ENCODE measurements at regions not wholly inside any gene's neighbourhood (a gene's known extent, or its start where the extent isn't known, plus 50 kb on each side); places are given as distances from the start of the nearest gene placed in this dataset.

DNA sequence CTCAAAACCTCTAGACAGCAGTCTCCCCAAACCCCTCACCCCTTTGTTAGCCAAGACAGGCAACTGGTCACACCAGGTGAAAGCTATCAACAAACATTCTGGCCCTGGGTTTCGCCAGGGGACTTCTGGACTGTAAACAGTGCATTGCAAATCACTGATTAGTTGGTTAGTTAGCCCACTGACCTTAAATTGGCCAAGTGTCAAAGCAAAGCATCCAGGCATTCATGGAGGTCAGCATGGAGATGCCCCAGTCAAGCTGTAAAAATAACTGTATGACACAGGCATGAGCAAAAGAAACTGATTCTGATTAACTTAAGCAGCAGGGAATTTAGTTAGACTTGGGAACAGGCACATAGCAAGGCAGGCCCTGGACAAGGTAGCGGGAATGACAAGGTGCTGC is 156.0 kb upstream of the TTC29 start:
- TF ChIP-seq CTCF (IDR thresholded peaks at IDR 0.05) = no peak
- TF ChIP-seq, protein P1, sequence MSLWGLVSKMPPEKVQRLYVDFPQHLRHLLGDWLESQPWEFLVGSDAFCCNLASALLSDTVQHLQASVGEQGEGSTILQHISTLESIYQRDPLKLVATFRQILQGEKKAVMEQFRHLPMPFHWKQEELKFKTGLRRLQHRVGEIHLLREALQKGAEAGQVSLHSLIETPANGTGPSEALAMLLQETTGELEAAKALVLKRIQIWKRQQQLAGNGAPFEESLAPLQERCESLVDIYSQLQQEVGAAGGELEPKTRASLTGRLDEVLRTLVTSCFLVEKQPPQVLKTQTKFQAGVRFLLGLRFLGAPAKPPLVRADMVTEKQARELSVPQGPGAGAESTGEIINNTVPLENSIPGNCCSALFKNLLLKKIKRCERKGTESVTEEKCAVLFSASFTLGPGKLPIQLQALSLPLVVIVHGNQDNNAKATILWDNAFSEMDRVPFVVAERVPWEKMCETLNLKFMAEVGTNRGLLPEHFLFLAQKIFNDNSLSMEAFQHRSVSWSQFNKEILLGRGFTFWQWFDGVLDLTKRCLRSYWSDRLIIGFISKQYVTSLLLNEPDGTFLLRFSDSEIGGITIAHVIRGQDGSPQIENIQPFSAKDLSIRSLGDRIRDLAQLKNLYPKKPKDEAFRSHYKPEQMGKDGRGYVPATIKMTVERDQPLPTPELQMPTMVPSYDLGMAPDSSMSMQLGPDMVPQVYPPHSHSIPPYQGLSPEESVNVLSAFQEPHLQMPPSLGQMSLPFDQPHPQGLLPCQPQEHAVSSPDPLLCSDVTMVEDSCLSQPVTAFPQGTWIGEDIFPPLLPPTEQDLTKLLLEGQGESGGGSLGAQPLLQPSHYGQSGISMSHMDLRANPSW (CRISPR knock-in tag; conservative IDR thresholded peaks at IDR 0.05; ENCODE audit: low read depth) = no peak
- TF ChIP-seq, protein P2, sequence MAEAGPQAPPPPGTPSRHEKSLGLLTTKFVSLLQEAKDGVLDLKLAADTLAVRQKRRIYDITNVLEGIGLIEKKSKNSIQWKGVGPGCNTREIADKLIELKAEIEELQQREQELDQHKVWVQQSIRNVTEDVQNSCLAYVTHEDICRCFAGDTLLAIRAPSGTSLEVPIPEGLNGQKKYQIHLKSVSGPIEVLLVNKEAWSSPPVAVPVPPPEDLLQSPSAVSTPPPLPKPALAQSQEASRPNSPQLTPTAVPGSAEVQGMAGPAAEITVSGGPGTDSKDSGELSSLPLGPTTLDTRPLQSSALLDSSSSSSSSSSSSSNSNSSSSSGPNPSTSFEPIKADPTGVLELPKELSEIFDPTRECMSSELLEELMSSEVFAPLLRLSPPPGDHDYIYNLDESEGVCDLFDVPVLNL (CRISPR knock-in tag; IDR thresholded peaks at IDR 0.05; ENCODE audit: borderline replicate concordance, low read depth) = no peak
- TF ChIP-seq, protein P3, sequence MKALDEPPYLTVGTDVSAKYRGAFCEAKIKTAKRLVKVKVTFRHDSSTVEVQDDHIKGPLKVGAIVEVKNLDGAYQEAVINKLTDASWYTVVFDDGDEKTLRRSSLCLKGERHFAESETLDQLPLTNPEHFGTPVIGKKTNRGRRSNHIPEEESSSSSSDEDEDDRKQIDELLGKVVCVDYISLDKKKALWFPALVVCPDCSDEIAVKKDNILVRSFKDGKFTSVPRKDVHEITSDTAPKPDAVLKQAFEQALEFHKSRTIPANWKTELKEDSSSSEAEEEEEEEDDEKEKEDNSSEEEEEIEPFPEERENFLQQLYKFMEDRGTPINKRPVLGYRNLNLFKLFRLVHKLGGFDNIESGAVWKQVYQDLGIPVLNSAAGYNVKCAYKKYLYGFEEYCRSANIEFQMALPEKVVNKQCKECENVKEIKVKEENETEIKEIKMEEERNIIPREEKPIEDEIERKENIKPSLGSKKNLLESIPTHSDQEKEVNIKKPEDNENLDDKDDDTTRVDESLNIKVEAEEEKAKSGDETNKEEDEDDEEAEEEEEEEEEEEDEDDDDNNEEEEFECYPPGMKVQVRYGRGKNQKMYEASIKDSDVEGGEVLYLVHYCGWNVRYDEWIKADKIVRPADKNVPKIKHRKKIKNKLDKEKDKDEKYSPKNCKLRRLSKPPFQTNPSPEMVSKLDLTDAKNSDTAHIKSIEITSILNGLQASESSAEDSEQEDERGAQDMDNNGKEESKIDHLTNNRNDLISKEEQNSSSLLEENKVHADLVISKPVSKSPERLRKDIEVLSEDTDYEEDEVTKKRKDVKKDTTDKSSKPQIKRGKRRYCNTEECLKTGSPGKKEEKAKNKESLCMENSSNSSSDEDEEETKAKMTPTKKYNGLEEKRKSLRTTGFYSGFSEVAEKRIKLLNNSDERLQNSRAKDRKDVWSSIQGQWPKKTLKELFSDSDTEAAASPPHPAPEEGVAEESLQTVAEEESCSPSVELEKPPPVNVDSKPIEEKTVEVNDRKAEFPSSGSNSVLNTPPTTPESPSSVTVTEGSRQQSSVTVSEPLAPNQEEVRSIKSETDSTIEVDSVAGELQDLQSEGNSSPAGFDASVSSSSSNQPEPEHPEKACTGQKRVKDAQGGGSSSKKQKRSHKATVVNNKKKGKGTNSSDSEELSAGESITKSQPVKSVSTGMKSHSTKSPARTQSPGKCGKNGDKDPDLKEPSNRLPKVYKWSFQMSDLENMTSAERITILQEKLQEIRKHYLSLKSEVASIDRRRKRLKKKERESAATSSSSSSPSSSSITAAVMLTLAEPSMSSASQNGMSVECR (CRISPR knock-in tag; IDR thresholded peaks at IDR 0.05; ENCODE audit: borderline replicate concordance) = no peak
- TF ChIP-seq, protein P4, sequence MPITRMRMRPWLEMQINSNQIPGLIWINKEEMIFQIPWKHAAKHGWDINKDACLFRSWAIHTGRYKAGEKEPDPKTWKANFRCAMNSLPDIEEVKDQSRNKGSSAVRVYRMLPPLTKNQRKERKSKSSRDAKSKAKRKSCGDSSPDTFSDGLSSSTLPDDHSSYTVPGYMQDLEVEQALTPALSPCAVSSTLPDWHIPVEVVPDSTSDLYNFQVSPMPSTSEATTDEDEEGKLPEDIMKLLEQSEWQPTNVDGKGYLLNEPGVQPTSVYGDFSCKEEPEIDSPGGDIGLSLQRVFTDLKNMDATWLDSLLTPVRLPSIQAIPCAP (CRISPR knock-in tag; IDR thresholded peaks at IDR 0.05) = no peak
- TF ChIP-seq ATF2 (CRISPR knock-in tag; IDR thresholded peaks at IDR 0.05; ENCODE audit: borderline replicate concordance, low read depth) = no peak

Data from WTC11 (cell line).